ENCODE measurements at regions not wholly inside any gene's neighbourhood (a gene's known extent, or its start where the extent isn't known, plus 50 kb on each side); places are given as distances from the start of the nearest gene placed in this dataset.

GRCh38 chr18:25771796-25772195 lies 318.6 kb downstream of the SS18 start:
- TF ChIP-seq CTCF (IDR thresholded peaks at IDR 0.05) (no peak), POLR2A (IDR thresholded peaks at IDR 0.05) (no peak), EP300 (IDR thresholded peaks at IDR 0.05) (no peak)
